ENCODE measurements at regions not wholly inside any gene's neighbourhood (a gene's known extent, or its start where the extent isn't known, plus 50 kb on each side); places are given as distances from the start of the nearest gene placed in this dataset.

DNA sequence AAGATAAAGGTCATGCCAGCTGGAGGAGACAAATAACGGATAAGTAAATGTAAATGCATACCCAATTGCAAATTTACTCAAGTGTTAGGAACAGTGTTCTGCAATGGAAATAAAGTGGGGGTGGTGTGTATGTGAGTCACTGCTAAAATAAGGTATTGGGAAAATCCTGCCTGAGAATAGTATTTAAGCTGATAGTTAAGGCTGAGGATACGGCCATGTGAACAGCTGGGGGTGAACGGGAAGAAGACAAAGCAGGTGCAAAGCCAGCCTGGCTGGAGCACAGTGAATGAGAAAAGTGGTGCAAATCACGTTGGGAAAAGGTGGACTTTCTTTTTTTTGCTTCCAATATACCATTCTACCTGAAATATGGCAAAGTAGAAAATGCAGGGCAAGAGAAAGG lies 242.4 kb upstream of the SLC10A2 start:
- no peak for DNase-seq

DNA sequence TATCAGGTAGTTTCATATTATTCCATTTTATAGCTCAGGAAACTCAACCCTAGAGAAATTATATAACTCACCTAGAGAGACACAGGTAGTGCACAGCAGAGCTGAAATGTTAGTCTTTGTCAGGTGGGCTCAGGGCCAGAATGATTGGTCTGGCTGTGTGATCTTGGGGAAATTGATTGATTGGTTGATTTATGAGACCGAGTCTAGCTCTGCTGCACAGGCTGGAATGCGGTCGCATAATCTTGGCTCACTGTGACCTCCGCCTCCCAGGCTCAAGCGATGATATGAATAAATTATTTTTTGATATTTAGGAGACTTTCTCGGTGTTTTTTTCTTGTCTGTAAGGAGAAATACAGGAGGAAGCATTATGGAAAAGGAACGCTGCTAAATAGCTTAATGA lies 239.9 kb upstream of the SLC10A2 start:
- no peak for DNase-seq

DNA sequence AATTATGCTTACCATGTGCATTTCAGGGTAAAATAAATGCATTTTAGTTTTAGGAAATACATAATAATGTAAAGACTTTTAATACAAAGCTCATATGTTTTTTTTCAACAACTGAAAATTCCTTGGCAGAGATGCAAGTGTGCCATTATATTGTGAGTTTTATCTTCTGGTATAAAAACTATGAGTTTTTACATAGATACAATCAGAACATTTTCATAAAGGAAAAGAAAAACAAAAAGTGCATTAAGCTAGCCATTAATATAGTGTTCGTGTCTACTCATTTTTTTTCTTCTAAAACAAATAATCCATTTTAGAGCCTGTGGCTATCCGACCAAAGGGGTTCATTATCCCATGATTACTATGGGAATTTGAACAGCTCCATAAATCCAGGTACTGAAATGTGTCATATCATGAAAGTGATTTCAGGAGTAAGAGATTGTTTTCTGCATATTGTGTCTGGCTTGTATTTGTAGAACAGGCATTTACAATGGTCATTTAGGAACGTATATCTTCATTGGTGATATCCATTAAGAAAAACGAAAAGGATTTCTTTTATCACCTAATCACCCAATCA lies 236.9 kb upstream of the SLC10A2 start:
- no peak for DNase-seq

DNA sequence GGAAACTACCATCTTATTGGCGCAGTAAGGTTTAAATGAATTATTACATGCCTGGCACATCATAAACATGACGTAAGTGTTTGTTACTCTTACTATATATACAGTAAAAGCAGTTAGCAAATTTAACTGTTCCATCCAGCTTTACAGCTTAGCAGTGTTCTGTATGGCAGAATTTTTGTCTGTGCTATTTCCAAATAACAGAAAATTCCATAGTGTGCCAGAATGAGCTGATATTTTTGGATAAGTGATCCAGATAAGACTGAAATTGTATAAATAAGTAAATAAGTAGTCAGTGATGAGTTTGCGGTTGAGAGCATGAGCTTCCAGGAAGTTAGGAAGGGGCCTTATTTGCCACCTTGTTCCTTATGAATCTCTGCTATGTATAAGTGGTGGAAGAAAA lies 236.5 kb upstream of the SLC10A2 start:
- DNase-seq: no peak

DNA sequence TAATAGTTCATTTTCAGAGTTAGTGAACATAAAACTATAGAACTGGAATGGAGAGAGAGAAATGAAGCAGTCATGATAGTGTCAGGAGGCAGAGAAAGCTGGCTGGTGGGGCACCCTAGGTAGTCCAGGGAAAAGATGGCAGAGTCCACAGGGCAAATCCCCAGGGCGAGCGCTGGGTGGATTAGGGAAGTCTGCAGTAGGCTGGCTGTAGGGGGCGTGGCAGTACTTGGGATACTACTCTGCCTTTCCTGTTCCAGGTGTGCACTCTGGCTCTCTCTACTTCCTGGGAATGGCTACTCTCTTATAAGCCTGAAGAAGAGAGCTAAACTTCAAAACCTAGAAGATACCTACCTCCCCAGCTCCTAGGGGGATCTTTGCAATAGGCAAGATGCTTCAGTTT lies 232.9 kb upstream of the SLC10A2 start:
- DNase-seq: no peak

DNA sequence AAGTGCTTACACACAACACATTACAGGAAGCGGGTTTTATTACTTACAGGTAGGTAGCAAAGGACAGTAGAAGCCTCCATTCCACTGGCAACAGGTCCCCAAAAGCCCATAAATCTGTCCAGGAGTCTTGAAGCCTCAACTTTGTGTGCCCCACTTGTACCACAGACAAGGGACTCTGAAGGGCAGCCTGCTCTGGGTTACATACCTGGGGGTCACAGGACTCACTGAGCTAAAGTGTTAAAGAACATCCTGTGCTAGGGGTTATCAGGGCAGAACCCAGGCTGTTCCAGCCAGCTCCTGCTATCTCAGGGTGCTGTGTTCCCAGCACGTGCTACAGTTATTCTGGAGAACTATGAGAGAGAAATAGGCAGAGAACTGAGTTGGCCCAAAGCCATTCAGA lies 230.9 kb upstream of the SLC10A2 start:
- DNase-seq: no peak

DNA sequence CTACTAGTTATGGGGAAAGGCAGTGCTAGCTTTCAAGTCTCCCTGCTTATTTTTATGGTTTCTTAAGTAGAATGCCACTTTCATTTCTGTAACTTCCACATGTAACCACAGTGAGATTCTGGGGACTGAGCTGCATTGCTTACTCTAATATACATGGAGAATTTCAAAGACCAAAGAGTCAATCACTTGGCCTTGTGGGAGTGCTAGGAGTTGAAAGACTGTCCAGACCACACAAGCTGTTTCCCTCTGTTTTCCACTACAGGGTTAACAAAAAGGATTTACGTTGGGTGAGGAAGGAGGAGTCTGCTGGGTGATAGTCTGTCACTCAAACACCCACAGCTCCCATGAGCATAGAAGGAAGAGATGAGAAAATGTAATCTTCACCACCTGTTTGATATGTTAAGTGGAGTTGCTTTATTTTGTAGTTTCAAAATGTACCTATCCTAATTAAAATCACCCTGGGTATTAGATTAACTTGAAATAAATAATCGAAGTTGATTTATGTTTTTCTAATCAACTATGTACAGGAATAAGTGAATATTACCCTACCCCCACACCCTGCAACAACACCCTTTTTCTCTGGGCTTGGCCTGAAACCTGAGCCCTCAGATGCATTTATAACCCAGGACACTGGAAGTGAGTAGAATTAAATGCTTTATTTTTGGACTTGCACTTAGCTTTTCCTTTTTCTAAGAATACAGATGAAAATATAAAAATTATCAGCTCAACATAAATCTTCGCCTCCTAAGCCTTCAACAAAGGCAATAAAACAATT lies 225.8 kb upstream of the SLC10A2 start:
- DNase-seq: no peak

DNA sequence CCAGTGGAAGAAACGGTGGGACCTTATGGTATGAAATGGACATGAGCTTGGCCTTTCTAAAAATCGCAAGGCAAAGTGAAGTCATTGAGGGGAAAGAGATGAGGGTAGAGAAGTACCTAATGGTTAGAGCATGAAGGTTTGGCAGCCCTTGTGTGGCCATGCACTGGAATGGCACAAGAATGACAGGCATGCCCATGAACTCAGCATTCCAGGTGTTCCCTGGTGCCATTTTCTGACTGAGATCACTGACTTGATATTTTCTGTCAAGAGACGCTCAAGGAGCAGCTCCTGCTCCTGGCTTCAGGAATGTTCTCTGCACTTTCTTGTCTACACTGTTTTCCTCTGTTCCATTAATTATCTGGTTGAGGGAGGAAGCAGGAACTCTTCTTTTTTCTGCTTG lies 225.0 kb upstream of the SLC10A2 start:
- DNase-seq: no peak

DNA sequence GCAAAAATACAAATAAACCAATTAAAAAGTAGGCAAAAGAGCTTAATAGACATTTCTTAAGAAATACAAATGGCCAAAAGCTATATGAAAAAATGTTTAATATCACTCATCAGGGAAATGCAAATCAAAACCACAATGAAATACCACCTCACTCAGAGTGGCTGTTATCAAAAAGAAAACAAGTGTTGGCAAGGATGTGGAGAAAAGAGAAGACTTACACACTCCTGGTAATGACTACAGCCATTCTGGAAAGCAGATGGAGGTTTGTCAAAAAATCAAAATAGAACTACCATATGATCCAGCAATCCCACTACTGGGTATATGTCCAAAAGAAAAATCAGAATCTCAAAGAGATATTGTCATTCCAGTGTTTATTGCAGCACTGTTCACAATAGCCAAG lies 223.5 kb upstream of the SLC10A2 start:
- DNase-seq: no peak

DNA sequence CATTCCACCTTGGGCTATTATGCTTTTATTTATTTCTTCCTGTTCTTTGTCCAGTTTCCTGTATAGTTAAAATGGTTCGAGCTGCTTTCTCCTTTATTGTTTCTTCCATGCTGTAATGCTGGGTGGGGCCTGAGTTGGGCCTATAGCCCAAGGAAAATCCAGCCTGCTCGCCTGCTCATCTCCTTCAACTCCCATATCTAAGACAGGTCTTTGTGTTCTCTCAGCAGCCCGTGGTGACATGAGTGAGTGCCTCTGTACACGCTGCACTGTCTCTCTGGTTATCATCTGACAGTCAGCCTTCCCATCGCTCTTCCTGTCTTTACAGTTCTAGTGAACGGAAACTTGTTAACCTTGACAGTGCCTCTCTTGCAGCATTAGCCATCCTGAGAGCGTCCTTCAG lies 221.9 kb upstream of the SLC10A2 start:
- no peak for DNase-seq

DNA sequence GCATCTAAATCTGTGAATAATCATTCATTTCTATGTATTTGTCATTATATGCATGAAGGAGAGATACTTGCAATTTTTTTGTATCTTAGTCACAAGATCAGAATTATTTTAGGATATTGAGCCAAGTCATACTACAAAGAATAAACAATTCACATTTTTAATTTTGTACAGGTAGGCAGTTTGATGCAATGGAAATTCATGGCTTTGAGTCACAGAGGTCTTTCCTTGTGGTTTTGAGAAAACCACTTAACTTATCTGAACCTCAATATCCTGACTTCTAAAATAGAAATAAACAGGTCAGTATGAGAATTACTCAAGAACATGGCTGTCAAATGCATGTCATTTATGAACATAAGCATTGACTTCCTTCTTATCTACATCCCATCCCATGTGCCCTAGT lies 221.4 kb upstream of the SLC10A2 start:
- DNase-seq: no peak

DNA sequence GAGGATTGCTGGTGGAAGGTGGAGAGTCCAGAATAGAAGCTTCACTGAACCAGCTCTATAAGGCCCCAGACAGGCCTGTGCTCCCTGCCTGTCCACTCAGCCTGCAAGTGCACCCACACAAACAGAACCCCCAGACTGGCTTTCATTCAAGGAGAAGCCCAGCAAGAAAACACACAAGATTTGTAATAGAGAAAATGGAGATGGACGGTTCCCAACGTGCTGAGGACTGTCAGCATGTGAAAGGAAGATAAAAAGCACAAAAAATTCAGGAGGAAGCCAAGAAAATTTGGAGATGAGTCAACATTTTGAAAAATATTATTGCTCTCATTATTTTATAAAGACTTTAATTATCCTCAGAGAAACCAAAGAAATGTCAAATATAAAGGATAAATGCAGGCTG lies 218.2 kb upstream of the SLC10A2 start:
- DNase-seq: no peak

DNA sequence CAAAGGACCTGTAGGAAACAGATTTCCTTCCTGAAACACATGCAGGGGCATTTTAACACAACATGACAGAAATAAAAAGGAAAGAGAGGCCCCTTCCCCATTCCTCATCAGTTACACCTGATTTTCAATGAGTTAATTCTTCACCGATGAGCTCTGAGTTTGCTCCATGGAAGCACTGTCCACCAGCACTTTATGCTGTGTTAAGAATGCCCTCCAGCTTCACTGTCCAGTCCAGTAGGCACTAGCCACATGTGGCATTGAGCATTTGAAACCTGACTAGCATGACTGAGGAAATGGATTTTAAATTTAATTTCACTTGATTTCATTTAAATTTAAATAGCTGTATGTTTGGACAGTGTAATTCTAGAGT lies 217.2 kb upstream of the SLC10A2 start:
- no peak for DNase-seq

DNA sequence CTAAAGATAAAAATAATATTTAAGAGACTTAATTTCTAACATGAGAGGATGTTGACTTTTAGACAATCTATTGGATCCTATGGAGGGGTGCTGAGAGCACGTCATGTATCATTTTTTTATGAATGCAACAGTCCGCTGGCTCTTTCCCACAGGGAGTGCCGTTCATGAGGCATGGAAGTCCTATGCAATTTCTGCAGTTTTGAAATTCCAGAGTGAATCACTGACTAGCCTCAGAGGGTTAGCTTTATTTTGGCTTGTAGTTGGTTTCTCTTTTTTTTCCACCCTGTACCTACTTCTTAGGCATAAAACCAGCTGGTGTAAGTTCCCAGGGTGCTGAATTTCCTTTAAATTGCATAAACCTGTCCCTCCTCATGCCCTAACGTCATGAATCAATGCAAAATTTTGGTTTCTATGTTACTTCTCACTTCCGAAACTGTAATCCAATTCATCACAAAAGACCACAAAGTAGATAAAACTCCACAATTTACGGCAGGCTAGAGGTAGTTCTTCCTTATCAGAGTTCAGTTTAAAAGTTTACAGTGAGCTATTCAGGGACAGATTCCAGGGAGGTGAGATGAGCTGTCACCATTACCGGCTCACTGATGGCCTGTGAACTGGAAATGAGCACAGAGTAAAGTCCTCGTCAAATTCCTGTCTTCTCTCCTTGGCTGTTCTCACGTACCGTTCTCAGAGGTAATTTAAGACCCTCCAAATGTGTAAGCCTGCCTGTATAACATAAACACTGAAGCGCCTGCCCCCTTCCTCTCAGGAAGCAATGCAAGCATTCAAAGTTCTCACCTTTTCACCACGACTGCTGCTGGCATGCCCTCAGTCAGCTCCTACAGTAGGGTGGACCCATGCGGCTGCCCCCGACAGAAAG lies 216.6 kb upstream of the SLC10A2 start:
- no peak for DNase-seq

DNA sequence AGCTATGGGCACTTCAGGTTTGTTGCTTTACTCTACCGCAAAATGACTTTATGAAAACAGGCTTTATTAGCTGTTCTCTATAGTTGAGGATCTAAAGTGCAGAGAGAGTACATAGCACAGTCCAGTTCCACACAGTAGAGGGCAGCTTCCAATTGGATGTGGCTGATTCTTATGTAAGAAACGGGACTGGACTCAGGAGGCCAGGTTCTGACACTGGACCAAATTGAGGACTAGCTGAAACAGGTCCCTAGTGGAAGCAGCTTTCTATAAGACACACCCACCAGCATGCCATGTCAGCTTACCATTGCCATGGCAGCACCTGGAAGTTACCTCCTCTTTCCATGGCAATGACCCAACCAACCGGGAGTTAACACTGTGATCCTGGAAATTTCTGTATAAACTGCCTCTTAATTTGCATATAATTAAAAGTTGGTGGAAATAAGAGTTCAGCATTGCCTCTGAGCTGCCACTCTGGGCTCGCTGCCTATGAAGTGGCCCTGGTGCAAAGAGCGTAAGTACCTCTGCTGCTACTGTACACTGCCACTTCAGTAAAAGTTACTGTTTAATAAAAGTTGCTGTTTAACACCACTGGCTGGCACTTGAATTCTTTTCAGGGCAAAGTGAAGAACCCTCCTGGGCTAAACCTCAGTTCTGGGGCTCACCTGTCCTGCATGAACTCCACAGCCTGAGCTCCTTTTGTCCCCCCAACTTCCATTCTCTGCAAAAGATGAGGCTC lies 211.9 kb upstream of the SLC10A2 start:
- no peak for DNase-seq

DNA sequence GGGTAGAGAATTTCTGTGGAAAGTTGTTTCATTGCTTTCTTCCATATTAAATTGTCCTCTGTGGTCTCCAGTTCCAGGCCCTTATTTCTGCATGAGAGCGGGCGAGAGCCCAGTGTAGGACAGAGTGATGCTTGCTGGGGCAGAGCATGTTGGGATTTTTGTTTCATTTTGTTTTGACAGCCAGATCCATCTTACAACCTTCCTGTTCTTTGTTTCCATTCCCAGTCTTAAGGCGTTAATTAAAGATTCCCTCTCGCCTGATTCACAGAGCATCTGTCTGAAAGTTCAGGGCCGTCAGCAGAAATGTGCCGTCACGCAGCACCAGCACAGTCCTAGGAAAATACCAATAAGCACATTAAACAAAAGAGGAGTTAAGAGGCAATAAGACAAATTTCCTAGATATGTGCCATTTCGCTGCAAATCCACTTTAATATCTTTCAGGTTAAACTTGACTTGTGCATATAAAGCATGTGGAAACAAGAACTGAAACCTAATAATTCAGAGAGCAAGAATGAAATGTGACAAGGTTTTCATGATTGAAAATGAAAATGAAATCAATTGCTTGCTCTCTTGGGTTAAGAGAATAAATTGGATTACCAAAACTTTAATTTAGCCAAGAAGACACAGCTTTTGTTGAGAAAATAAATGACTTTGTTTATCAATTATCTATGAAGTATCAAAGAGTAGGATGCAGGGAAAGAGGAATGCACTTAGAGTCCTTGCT lies 210.7 kb upstream of the SLC10A2 start:
- DNase-seq: no peak

DNA sequence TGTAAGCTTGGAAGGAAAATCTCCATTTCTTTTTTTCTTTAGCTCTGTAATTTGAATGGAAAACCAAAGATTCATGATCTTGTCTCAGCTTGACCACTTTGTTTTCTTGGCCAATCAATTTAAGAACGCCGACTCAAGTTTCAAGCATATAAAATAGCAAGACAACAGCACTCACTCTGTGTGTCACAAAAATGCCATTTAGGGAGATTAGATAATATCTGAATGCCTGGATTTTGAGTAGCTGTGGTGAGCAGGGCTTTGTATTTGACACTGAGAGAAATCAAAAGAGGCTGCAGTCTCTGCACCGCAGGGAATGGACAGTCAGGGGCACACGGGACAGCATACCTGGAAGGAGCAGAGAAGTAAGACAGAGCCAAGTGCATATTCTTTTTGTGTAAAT lies 209.5 kb upstream of the SLC10A2 start:
- no peak for DNase-seq

DNA sequence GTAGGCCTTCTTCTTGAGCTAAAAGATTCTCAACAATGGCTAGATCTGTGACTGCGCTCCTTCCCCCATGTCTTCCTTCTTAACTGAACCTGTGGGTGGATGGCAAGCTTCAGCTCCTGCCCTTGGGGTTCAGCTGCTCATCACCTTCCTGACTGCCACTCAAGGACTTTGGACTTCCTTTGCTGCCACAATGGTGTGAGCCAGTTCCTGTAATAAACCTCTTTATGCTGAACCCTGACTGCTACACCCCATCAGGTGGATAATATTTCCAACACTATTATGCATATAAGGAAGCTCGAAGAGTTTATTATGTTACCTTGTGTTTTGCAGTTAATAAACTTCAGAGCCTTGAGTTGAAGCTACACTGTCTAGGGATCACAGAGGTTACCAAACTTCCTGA lies 208.9 kb upstream of the SLC10A2 start:
- DNase-seq: no peak

DNA sequence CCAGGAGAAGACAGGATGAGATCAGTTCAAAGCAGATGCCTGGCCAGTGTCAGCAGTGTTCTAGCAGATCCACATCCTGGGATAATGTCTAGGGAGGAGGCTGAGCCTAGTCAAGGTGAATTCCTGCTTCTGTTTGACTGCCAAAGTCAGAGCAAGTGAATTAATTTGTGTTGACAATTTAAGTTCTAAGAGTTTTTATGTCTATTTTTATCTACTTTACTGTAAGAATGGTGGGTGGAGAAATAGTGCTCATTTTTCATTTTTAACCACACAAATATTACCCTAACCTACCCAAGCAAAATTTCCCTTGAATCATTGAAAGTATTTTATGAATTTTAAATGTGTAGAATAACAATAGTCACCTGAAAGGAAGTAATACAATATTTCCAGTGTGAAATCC lies 207.6 kb upstream of the SLC10A2 start:
- no peak for DNase-seq

DNA sequence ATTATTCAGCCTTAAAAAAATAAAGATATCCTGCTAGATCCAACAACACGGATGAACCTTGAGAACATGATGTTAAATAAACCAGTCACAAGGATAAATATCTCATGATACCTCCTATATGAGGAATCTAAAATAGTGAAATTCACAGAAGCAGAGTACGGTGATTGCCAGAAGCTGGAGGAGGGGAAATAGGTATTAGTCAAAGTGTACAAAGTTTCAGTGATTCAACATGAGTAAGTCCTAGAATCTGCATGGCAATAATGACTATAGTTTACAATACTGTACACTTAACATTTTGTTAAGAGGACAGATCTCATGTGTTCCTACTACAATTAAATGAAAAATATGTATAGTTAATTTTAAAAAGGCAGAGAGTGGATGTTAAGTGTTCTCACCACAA lies 206.6 kb upstream of the SLC10A2 start:
- no peak for DNase-seq

DNA sequence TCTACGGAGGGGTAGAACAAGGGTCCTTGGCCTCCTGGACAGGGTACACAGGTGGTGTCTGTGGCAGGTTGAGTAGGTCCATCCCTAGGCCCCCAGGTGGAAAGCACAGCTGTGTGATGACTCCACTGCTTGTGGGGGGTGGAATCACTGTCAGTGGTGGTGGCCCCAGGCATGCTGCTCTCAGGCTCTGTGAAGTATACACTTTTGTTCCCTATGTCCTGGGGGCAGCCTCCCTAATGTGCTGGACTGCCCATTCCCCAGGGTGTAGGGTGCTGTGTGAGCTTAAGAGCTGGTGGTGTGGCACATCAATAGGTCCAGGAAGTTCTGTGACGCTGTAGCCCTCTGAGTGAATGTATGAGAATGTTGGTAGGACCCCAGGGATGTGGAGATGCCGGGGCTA lies 197.2 kb upstream of the SLC10A2 start:
- DNase-seq: no peak

DNA sequence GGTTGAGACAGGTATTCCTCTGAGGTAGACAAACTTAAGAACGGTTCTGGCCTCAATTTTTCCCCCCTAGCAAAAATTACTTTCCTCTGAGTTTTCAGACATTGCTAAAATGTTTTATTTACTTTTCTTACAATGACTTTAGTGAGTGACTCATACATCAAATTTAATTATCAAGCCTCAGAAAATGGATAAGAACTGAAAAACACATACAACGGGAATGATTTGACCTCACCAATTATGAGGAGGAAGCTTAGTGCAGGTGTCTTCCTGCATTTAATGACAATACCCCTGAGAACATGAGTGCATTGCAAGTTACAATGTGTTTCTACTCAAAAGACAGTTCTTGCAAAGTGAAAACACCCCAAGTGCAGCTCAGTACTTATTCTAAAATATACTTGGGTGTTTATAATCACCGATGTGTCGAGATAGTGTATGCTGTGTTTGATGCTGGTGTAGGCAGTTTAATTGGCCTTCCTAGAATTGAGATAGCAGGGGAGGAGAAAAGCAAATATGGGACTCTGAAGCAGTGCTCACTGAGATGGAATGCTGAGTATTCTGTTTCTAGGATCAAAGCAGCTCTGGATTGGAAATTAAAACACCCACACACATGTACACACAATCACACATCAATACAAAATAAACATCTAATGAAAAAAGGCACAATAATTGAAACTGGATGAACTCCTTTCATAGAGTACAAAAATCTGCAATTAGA lies 189.5 kb upstream of the SLC10A2 start:
- no peak for DNase-seq
